SK-N-SH (cell line): ENCODE measurements at regions not wholly inside any gene's neighbourhood (a gene's known extent, or its start where the extent isn't known, plus 50 kb on each side); places are given as distances from the start of the nearest gene placed in this dataset.

ENCODE experiments used
- CTCF ChIA-PET: fragments of 300-600, 350-600 bp; formaldehyde crosslinking; extraction: SDS; loops from one replicate; lab custom pipeline; 2021; lab: Yijun Ruan, JAX
- POLR2A ChIA-PET: fragments of 350-600 bp; sonication (Branson Sonifier 250); formaldehyde crosslinking; extraction: SDS; loops from one replicate; lab custom pipeline; 2020; ENCODE audit warnings: antibody characterized with exemption, inconsistent platforms; lab: Yijun Ruan, JAX
- DNase-seq: peaks from one replicate; pipeline ENCODE4 v3.0.0; 2012
- H2AFZ ChIP-seq: fragments of 200-600 bp; sonication (generic); 2 replicates; pipeline ENCODE4 v1.8.1; 2016; ENCODE audit warnings: antibody characterized with exemption, mild to moderate bottlenecking, low read depth
- H3F3A ChIP-seq: fragments of 200-600 bp; sonication (generic); replicated peaks from 2 replicates; pipeline ENCODE3; 2016; ENCODE audit warnings: antibody characterized with exemption, mild to moderate bottlenecking; ENCODE audit not compliant: insufficient read depth
- H3K27ac ChIP-seq, 2 experiments: fragments of 200-500 bp in 1 of 2; fragments of 200-600 bp in 1 of 2; sonication (Bioruptor generic) in 1 of 2; sonication (generic), shearing (Covaris generic) in 1 of 2; 2 replicates each; pipeline versions ENCODE4 v1.5.1 to v1.6.1; 2014 to 2016; ENCODE audit warnings: low read depth in 2 of 2, inconsistent platforms in 1 of 2, low read length in 1 of 2, mild to moderate bottlenecking in 1 of 2, mixed read lengths in 1 of 2
- H3K27me3 ChIP-seq: fragments of 200-600 bp; sonication (generic), shearing (Covaris generic); 2 replicates; pipeline ENCODE4 v1.6.1; 2016; ENCODE audit warnings: mixed run types; ENCODE audit not compliant: insufficient read depth
- H3K36me3 ChIP-seq, 2 experiments: fragments of 200-500 bp in 1 of 2; fragments of 200-600 bp in 1 of 2; sonication (Bioruptor generic) in 1 of 2; sonication (generic) in 1 of 2; replicated peaks in 1 of 2; 2 replicates each; pipeline versions ENCODE3 to v1.5.1; 2014 to 2016; ENCODE audit warnings: low read length in 1 of 2, mild to moderate bottlenecking in 1 of 2; ENCODE audit not compliant: insufficient read depth in 2 of 2, control insufficient read depth in 1 of 2
- H3K4me1 ChIP-seq, 2 experiments: fragments of 200-500 bp in 1 of 2; fragments of 200-600 bp in 1 of 2; sonication (Bioruptor generic) in 1 of 2; sonication (generic), shearing (Covaris generic) in 1 of 2; 2 replicates each; pipeline versions ENCODE4 v1.5.1 to v1.6.1; 2014 to 2016; ENCODE audit warnings: low read depth in 1 of 2, low read length in 1 of 2, mixed run types in 1 of 2; ENCODE audit not compliant: insufficient read depth in 2 of 2, control insufficient read depth in 1 of 2
- H3K4me2 ChIP-seq: fragments of 200-600 bp; sonication (generic), shearing (Covaris generic); 2 replicates; pipeline ENCODE4 v1.6.1; 2017; ENCODE audit warnings: mixed run types
- H3K4me3 ChIP-seq, 2 experiments: fragments of 200-500 bp in 1 of 2; fragments of 200-600 bp in 1 of 2; sonication (Bioruptor generic) in 1 of 2; sonication (generic), shearing (Covaris generic) in 1 of 2; 2 replicates each; pipeline versions ENCODE4 v1.5.1 to v1.8.1; 2014 to 2016; ENCODE audit warnings: low read depth in 2 of 2, inconsistent platforms in 1 of 2, low read length in 1 of 2, mild to moderate bottlenecking in 1 of 2, mixed read lengths in 1 of 2, moderate library complexity in 1 of 2
- H3K79me2 ChIP-seq: fragments of 200-600 bp; sonication (generic); 2 replicates; pipeline ENCODE4 v1.8.1; 2017; ENCODE audit warnings: mild to moderate bottlenecking; ENCODE audit not compliant: insufficient read depth
- H3K9ac ChIP-seq: fragments of 200-600 bp; sonication (generic); 2 replicates; pipeline ENCODE4 v1.6.1; 2017; ENCODE audit warnings: mixed run types
- H3K9me2 ChIP-seq: fragments of 200-600 bp; sonication (generic); 2 replicates; pipeline ENCODE4 v1.6.1; 2017; ENCODE audit warnings: mixed run types
- H3K9me3 ChIP-seq: fragments of 200-600 bp; sonication (generic); 2 replicates; pipeline ENCODE4 v1.6.1; 2017; ENCODE audit warnings: mixed run types, mild to moderate bottlenecking, moderate library complexity
- H4K20me1 ChIP-seq: fragments of 200-600 bp; sonication (generic); 2 replicates; pipeline ENCODE4 v1.6.1; 2017; ENCODE audit warnings: mild to moderate bottlenecking, mixed run types; ENCODE audit not compliant: insufficient read depth
- ELF1 ChIP-seq: IDR thresholded peaks from 2 replicates; pipeline ENCODE4 v1.4.0; 2012
- FOXM1 ChIP-seq: IDR thresholded peaks from 2 replicates; pipeline ENCODE4 v1.4.0; 2012; ENCODE audit warnings: low read depth, mild to moderate bottlenecking
- GABPA ChIP-seq: IDR thresholded peaks from 2 replicates; pipeline ENCODE4 v1.4.0; 2012; ENCODE audit warnings: low read depth, mild to moderate bottlenecking
- GATA2 ChIP-seq: sonication (generic); formaldehyde crosslinking; IDR thresholded peaks from 2 replicates; pipeline ENCODE4 v1.5.0; 2020; ENCODE audit warnings: mild to moderate bottlenecking, missing genetic modification reagents
- MEF2A ChIP-seq: IDR thresholded peaks from 2 replicates; pipeline ENCODE4 v1.4.0; 2012; ENCODE audit warnings: low read depth, borderline replicate concordance
- MXI1 ChIP-seq: IDR thresholded peaks from 2 replicates; pipeline ENCODE4 v1.6.1; 2012; ENCODE audit warnings: mild to moderate bottlenecking, low read depth, low read length, improper control_type of control experiment
- NFIC ChIP-seq: IDR thresholded peaks from 2 replicates; pipeline ENCODE4 v1.4.0; 2012; ENCODE audit warnings: borderline replicate concordance
- NRF1 ChIP-seq: IDR thresholded peaks from 2 replicates; pipeline ENCODE4 v1.6.1; 2012; ENCODE audit warnings: low read depth, mild to moderate bottlenecking, low read length
- RCOR1 ChIP-seq: fragments of 150-350 bp; IDR thresholded peaks from 2 replicates; pipeline ENCODE4 v1.6.1; 2017; ENCODE audit warnings: antibody characterized with exemption, low read length
- RFX5 ChIP-seq: IDR thresholded peaks from 2 replicates; pipeline ENCODE4 v1.6.1; 2012; ENCODE audit warnings: mild to moderate bottlenecking, improper control_type of control experiment, low read length
- SMC3 ChIP-seq: IDR thresholded peaks from 2 replicates; pipeline ENCODE4 v1.6.1; 2012; ENCODE audit warnings: low read depth, low read length, improper control_type of control experiment
- TAF1 ChIP-seq: IDR thresholded peaks from 2 replicates; pipeline ENCODE4 v1.6.1; 2012; ENCODE audit warnings: low read depth, mild to moderate bottlenecking, low read length, moderate library complexity, borderline replicate concordance
- TEAD4 ChIP-seq: IDR thresholded peaks from 2 replicates; pipeline ENCODE4 v1.4.0; 2012; ENCODE audit warnings: mild to moderate bottlenecking, borderline replicate concordance; ENCODE audit not compliant: insufficient read depth
- YY1 ChIP-seq: IDR thresholded peaks from 2 replicates; pipeline ENCODE4 v1.4.0; 2012; ENCODE audit warnings: low read depth, mild to moderate bottlenecking
- WGBS: methylation state at CpG from one replicate; pipeline ENCODE4 v1.1.6; 2017; ENCODE audit warnings: low lambda C conversion rate; 5-methylcytosine and 5-hydroxymethylcytosine counted together
- TF ChIP-seq, protein P1 (sequence below): IDR thresholded peaks from 2 replicates; pipeline ENCODE4 v1.4.0; 2012; ENCODE audit warnings: low read depth, borderline replicate concordance
- TF ChIP-seq, protein P2 (sequence below): fragments of 150-350 bp; IDR thresholded peaks from 2 replicates; pipeline ENCODE4 v1.6.1; 2017; ENCODE audit warnings: antibody characterized with exemption, low read length, low read depth, borderline replicate concordance
- TF ChIP-seq, protein P3 (sequence below): IDR thresholded peaks from 2 replicates; pipeline ENCODE4 v1.6.1; 2012; ENCODE audit warnings: mild to moderate bottlenecking, low read depth, low read length, moderate library complexity
- TF ChIP-seq, protein P4 (sequence below): fragments of 200-600 bp; sonication (generic); IDR thresholded peaks from 2 replicates; pipeline ENCODE4 v1.6.1; 2017; ENCODE audit warnings: antibody characterized with exemption, mild to moderate bottlenecking, moderate library complexity
- TF ChIP-seq, protein P5 (sequence below): IDR thresholded peaks from 2 replicates; pipeline ENCODE4 v1.4.0; 2012; ENCODE audit warnings: low read depth, borderline replicate concordance

DNA sequence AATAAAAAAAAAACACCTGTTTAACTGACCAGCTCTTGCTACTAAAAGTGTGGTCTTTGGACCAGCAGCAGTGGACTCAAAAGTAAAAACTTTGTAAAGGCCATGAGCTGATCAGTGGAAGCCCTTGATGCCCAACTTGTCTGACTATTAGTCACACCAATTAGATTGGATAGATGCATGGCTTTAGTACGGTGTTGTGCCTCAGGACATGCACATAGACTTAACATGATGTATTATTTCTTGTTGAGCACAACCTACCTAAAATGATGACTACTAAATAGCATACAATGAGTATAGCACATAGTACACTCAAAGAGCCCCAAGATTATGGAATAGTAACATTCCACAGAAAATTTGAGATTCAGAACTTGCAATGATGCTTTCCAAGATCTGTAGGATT, 95.1 kb upstream of the FIBIN start:
- Histone ChIP-seq H3K27ac (no peak overlapping the region), H3K4me1 (no peaks in the 10 kb centered on the region; a peak in 1 of 4 replicates), H3K9ac (no peak overlapping the region), H4K20me1 (no peaks in the 10 kb centered on the region), H2AFZ (no peak overlapping the region), H3K27me3 (no peaks in the 10 kb centered on the region), H3K36me3 (no peaks in the 10 kb centered on the region), H3K4me3 (no peak overlapping the region), H3K9me2 (no peaks in the 10 kb centered on the region), H3K79me2 (no peaks in the 10 kb centered on the region), H3K4me2 (no peak overlapping the region), H3K9me3 (no peaks in the 10 kb centered on the region), H3F3A (no peaks in the 10 kb centered on the region)
- CTCF ChIA-PET: no interaction called here
- WGBS: 67% methylated on average over 1 of the region's 1 CpG
- no peak for TF ChIP-seq TAF1
- no peak for TF ChIP-seq GATA2 (CRISPR knock-in tag)
- TF ChIP-seq, protein P1, sequence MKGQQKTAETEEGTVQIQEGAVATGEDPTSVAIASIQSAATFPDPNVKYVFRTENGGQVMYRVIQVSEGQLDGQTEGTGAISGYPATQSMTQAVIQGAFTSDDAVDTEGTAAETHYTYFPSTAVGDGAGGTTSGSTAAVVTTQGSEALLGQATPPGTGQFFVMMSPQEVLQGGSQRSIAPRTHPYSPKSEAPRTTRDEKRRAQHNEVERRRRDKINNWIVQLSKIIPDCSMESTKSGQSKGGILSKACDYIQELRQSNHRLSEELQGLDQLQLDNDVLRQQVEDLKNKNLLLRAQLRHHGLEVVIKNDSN: no peak
- no peak for TF ChIP-seq NFIC
- no peak for TF ChIP-seq MXI1
- TF ChIP-seq, protein P2, sequence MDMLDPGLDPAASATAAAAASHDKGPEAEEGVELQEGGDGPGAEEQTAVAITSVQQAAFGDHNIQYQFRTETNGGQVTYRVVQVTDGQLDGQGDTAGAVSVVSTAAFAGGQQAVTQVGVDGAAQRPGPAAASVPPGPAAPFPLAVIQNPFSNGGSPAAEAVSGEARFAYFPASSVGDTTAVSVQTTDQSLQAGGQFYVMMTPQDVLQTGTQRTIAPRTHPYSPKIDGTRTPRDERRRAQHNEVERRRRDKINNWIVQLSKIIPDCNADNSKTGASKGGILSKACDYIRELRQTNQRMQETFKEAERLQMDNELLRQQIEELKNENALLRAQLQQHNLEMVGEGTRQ: no peak
- no peak for TF ChIP-seq ELF1
- TF ChIP-seq RFX5: no peak
- no peak for DNase-seq
- POLR2A ChIA-PET: no interaction called here

DNA sequence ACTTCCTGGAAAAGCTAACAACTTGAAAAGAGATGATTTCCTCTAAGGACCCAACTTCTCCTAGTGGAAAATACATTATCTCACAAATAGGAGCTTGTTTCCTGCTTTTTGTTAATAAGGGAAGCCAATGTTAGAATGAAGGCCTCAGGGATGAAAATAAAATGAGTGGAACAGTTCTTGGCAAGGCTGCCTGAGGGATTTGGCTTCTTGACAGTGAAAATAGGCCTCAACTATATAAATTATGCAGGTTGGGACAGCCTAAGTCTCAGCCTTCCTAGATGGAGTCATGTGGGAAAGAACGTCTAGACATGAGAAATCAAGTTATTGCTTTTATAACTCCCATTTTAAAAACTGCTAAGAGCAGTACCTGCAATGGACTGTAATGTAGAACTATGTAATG, 92.8 kb upstream of the FIBIN start:
- no peak for DNase-seq
- WGBS: 68% methylated on average over 1 of the region's 1 CpG

More for the DNA sequence above, 92.8 kb upstream of the FIBIN start:
- no peaks in the 10 kb centered on the region for H3K9me2 ChIP-seq
- H3F3A ChIP-seq: no peaks in the 10 kb centered on the region
- no peak overlapping the region for H3K4me2 ChIP-seq
- H3K27me3 ChIP-seq: no peaks in the 10 kb centered on the region
- no peaks in the 10 kb centered on the region for H3K36me3 ChIP-seq
- no peaks in the 10 kb centered on the region for H4K20me1 ChIP-seq
- no peaks in the 10 kb centered on the region for H3K79me2 ChIP-seq
- H3K27ac ChIP-seq: no peak overlapping the region
- no peak overlapping the region for H3K4me3 ChIP-seq
- peaks cover 9 to 13% of the 10 kb centered on the region in 2 experiments for H3K4me1 ChIP-seq
- H3K9me3 ChIP-seq: no peaks in the 10 kb centered on the region
- H3K9ac ChIP-seq: no peak overlapping the region
- ChIA-PET POLR2A (no interaction called here), CTCF (no interaction called here)
- TF ChIP-seq TEAD4 (no peak), RCOR1 (no peak), MEF2A (no peak), SMC3 (no peak), GABPA (no peak), RFX5 (no peak), FOXM1 (no peak), NRF1 (no peak), YY1 (no peak), MXI1 (no peak)
- TF ChIP-seq, protein P3, sequence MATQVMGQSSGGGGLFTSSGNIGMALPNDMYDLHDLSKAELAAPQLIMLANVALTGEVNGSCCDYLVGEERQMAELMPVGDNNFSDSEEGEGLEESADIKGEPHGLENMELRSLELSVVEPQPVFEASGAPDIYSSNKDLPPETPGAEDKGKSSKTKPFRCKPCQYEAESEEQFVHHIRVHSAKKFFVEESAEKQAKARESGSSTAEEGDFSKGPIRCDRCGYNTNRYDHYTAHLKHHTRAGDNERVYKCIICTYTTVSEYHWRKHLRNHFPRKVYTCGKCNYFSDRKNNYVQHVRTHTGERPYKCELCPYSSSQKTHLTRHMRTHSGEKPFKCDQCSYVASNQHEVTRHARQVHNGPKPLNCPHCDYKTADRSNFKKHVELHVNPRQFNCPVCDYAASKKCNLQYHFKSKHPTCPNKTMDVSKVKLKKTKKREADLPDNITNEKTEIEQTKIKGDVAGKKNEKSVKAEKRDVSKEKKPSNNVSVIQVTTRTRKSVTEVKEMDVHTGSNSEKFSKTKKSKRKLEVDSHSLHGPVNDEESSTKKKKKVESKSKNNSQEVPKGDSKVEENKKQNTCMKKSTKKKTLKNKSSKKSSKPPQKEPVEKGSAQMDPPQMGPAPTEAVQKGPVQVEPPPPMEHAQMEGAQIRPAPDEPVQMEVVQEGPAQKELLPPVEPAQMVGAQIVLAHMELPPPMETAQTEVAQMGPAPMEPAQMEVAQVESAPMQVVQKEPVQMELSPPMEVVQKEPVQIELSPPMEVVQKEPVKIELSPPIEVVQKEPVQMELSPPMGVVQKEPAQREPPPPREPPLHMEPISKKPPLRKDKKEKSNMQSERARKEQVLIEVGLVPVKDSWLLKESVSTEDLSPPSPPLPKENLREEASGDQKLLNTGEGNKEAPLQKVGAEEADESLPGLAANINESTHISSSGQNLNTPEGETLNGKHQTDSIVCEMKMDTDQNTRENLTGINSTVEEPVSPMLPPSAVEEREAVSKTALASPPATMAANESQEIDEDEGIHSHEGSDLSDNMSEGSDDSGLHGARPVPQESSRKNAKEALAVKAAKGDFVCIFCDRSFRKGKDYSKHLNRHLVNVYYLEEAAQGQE: no peak
- TF ChIP-seq, protein P4, sequence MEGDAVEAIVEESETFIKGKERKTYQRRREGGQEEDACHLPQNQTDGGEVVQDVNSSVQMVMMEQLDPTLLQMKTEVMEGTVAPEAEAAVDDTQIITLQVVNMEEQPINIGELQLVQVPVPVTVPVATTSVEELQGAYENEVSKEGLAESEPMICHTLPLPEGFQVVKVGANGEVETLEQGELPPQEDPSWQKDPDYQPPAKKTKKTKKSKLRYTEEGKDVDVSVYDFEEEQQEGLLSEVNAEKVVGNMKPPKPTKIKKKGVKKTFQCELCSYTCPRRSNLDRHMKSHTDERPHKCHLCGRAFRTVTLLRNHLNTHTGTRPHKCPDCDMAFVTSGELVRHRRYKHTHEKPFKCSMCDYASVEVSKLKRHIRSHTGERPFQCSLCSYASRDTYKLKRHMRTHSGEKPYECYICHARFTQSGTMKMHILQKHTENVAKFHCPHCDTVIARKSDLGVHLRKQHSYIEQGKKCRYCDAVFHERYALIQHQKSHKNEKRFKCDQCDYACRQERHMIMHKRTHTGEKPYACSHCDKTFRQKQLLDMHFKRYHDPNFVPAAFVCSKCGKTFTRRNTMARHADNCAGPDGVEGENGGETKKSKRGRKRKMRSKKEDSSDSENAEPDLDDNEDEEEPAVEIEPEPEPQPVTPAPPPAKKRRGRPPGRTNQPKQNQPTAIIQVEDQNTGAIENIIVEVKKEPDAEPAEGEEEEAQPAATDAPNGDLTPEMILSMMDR: no peak
- TF ChIP-seq, protein P5, sequence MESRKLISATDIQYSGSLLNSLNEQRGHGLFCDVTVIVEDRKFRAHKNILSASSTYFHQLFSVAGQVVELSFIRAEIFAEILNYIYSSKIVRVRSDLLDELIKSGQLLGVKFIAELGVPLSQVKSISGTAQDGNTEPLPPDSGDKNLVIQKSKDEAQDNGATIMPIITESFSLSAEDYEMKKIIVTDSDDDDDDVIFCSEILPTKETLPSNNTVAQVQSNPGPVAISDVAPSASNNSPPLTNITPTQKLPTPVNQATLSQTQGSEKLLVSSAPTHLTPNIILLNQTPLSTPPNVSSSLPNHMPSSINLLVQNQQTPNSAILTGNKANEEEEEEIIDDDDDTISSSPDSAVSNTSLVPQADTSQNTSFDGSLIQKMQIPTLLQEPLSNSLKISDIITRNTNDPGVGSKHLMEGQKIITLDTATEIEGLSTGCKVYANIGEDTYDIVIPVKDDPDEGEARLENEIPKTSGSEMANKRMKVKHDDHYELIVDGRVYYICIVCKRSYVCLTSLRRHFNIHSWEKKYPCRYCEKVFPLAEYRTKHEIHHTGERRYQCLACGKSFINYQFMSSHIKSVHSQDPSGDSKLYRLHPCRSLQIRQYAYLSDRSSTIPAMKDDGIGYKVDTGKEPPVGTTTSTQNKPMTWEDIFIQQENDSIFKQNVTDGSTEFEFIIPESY: no peak
- no peak overlapping the region for H2AFZ ChIP-seq
